Renal cortex interstitium (tissue), 11 donors: ENCODE measurements at regions not wholly inside any gene's neighbourhood (a gene's known extent, or its start where the extent isn't known, plus 50 kb on each side); places are given as distances from the start of the nearest gene placed in this dataset.

Source experiments
- DNase-seq, 11 donors: peaks; one replicate each; pipeline ENCODE4 v3.0.0-alpha.2; 2013; ENCODE audit warnings: low read depth in 9 of 11, low spot score in 4 of 11; ENCODE audit errors: extremely low read depth in 1 of 11

DNA sequence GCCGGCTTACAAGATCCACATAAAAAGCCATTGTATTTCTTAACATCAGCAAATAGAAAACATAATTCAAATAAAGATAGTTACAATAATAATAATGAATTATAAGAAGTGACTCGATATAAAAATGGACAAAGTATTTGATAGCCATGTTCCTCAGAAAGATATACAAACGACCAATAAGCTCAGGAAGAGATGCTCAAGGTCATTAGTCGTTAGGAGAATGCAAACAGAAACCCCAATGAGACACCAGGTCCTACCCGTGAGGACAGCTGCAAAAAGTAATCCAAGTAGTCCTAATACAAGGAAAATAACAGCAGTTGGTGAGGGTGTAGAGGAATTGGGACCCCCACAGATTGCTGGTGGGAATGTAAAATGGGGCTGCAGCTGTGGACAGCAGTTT lies 54.2 kb upstream of the INPP5A start:
- no peak for DNase-seq

DNA sequence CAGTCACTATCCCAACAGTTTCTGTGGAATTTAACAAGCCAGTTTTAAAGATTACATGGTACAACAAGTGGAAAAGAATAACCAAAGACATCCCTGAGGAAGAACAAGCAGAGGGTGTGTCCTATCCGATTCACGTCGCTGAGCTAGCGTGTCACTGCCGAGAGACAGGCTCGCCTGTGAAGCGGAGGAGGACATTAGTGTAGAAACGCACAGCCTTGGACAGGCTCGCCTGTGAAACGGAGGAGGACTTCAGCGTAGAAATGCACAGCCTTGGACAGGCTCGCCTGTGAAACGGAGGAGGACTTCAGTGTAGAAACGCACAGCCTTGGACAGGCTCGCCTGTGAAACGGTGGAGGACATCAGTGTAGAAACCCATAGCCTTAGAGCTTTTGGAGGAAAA lies 52.7 kb upstream of the INPP5A start:
- DNase-seq: no peak

- no peak for DNase-seq
Observed at GRCh38 chr10:132485391-132485790, 52.2 kb upstream of the INPP5A start.

DNA sequence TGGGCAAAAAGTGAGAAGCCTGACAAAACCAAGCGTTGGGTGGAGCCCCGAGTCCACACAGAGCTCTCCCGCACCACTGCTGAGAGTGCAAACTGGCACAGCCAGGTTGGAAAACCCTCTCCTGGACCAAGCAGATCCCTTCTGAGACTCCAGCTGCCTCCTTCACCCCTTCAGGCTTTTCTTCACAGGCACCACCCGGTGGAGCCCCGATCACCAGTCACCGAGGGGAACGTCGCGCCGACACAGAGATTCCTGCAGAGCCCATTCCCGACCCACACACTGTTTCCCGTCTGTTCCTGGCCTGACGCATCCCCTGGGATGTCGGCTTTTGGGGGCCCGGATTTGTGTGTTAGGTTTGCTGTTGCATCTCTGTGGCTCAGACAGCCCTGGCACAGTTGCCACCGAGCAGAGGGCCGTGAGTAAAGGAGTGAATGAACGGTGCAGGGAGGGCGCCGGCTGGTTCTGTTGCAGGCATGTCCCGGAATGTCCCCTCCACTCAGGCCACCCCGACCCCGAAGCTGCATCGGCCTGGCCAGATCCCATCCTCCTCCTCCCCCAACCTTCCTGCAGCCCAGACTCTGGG lies 51.0 kb upstream of the INPP5A start:
- DNase-seq: no peak

GRCh38 chr10:132487241-132488135 lies 50.1 kb upstream of the INPP5A start:
- DNase-seq: no peak
